ENCODE measurements at regions not wholly inside any gene's neighbourhood (a gene's known extent, or its start where the extent isn't known, plus 50 kb on each side); places are given as distances from the start of the nearest gene placed in this dataset.

DNA sequence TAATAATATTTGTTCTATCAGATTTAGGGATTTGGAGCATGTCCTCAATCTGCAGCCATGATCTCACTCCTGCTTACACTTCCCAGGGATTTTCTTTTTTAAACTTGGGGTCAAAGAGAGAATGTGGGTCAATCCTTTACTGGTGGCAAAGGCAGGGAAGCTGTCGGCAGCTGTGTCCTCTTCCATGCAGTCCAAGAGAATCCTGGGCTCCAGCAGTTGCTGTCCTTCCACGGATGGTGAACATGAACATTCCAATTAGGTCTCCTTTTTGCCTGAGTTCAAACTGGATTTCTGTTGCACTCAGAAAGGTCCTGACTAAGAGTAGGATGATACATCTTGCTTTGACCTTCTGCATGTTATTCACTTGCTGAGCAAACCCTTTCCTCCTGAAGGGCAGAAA is 73.9 kb downstream of the ARL6IP4 start:
- no peak overlapping the region for H3K4me3 ChIP-seq (replicated peaks; ENCODE audit: insufficient read depth, low read length)
- TF ChIP-seq POLR2AphosphoS5 (IDR thresholded peaks at IDR 0.05; ENCODE audit: low read depth) = no peak
- TF ChIP-seq SPI1 (IDR thresholded peaks at IDR 0.05; ENCODE audit: borderline replicate concordance, low read depth) = no peak
- TF ChIP-seq, protein P1, sequence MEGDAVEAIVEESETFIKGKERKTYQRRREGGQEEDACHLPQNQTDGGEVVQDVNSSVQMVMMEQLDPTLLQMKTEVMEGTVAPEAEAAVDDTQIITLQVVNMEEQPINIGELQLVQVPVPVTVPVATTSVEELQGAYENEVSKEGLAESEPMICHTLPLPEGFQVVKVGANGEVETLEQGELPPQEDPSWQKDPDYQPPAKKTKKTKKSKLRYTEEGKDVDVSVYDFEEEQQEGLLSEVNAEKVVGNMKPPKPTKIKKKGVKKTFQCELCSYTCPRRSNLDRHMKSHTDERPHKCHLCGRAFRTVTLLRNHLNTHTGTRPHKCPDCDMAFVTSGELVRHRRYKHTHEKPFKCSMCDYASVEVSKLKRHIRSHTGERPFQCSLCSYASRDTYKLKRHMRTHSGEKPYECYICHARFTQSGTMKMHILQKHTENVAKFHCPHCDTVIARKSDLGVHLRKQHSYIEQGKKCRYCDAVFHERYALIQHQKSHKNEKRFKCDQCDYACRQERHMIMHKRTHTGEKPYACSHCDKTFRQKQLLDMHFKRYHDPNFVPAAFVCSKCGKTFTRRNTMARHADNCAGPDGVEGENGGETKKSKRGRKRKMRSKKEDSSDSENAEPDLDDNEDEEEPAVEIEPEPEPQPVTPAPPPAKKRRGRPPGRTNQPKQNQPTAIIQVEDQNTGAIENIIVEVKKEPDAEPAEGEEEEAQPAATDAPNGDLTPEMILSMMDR (IDR thresholded peaks at IDR 0.05; ENCODE audit: insufficient read depth, low read length) = no peak
- TF ChIP-seq, protein P2, sequence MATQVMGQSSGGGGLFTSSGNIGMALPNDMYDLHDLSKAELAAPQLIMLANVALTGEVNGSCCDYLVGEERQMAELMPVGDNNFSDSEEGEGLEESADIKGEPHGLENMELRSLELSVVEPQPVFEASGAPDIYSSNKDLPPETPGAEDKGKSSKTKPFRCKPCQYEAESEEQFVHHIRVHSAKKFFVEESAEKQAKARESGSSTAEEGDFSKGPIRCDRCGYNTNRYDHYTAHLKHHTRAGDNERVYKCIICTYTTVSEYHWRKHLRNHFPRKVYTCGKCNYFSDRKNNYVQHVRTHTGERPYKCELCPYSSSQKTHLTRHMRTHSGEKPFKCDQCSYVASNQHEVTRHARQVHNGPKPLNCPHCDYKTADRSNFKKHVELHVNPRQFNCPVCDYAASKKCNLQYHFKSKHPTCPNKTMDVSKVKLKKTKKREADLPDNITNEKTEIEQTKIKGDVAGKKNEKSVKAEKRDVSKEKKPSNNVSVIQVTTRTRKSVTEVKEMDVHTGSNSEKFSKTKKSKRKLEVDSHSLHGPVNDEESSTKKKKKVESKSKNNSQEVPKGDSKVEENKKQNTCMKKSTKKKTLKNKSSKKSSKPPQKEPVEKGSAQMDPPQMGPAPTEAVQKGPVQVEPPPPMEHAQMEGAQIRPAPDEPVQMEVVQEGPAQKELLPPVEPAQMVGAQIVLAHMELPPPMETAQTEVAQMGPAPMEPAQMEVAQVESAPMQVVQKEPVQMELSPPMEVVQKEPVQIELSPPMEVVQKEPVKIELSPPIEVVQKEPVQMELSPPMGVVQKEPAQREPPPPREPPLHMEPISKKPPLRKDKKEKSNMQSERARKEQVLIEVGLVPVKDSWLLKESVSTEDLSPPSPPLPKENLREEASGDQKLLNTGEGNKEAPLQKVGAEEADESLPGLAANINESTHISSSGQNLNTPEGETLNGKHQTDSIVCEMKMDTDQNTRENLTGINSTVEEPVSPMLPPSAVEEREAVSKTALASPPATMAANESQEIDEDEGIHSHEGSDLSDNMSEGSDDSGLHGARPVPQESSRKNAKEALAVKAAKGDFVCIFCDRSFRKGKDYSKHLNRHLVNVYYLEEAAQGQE (IDR thresholded peaks at IDR 0.05; ENCODE audit: insufficient replicate concordance, low read depth) = no peak
- H3K27me3 ChIP-seq (ENCODE audit: insufficient read depth, poor library complexity, severe bottlenecking) = no peaks in the 10 kb centered on the region
- H3K27ac ChIP-seq (replicated peaks) = no peak overlapping the region
- DNase-seq (ENCODE audit: low read depth in 1 of 2, low spot score in 1 of 2) = no peak

DNA sequence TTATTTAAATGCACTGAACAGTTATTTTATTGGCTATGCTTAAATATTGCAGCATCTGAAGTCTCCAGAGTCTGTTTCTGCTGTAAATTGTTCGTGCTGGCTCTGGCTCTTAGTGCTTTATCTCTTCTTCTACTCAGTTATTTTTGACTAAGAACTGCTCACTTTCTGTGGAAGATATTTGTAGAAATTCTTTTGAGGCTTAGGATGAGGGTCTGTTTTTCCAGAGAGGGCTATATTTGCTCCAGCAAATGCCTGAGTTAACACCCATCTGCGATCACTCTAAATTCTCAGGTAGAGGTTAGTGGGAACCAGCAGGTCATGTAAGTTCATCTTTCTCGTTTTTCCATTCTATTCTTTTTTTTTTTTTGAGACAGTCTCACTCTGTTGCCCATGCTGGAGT is 71.1 kb downstream of the ARL6IP4 start:
- DNase-seq (ENCODE audit: low read depth in 1 of 2, low spot score in 1 of 2) = no peak
- H3K27ac ChIP-seq (replicated peaks) = no peak overlapping the region
- H3K4me3 ChIP-seq (replicated peaks; ENCODE audit: insufficient read depth, low read length) = no peak overlapping the region
- TF ChIP-seq, protein P2 (IDR thresholded peaks at IDR 0.05; ENCODE audit: insufficient replicate concordance, low read depth) = no peak
- TF ChIP-seq, protein P1 (IDR thresholded peaks at IDR 0.05; ENCODE audit: insufficient read depth, low read length) = no peak
- TF ChIP-seq GABPA (IDR thresholded peaks at IDR 0.05; ENCODE audit: low read depth) (no peak), SPI1 (IDR thresholded peaks at IDR 0.05; ENCODE audit: borderline replicate concordance, low read depth) (no peak), POLR2AphosphoS5 (IDR thresholded peaks at IDR 0.05; ENCODE audit: low read depth) (no peak)
- no peaks in the 10 kb centered on the region for H3K27me3 ChIP-seq (ENCODE audit: insufficient read depth, poor library complexity, severe bottlenecking)

DNA sequence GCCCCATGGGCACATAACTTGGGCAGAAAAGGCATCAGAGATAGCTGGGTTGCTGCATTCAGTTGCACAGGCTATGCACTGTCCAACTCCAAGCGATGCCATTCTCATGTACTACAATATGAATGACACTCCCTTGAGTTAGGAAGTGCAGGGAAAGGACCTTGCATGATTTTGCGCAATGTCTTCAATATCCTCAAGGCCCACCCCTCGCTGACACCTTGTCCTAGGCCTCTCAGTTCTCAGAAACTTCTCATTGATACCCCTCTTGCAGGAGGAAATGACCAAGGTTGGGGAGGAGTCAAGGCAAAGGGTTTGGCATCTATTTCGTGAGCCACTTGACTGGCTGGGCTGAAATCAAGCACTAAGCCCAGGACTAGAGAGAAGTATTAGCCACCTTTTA is 70.4 kb downstream of the ARL6IP4 start:
- no peaks in the 10 kb centered on the region for H3K27me3 ChIP-seq (ENCODE audit: insufficient read depth, poor library complexity, severe bottlenecking)
- DNase-seq (ENCODE audit: low read depth in 1 of 2, low spot score in 1 of 2) = no peak
- TF ChIP-seq SPI1 (IDR thresholded peaks at IDR 0.05; ENCODE audit: borderline replicate concordance, low read depth) = no peak
- TF ChIP-seq GABPA (IDR thresholded peaks at IDR 0.05; ENCODE audit: low read depth) = no peak
- no peak for TF ChIP-seq POLR2AphosphoS5 (IDR thresholded peaks at IDR 0.05; ENCODE audit: low read depth)
- TF ChIP-seq, protein P2 (IDR thresholded peaks at IDR 0.05; ENCODE audit: insufficient replicate concordance, low read depth) = no peak
- TF ChIP-seq, protein P1 (IDR thresholded peaks at IDR 0.05; ENCODE audit: insufficient read depth, low read length) = no peak

More for the DNA sequence above, 70.4 kb downstream of the ARL6IP4 start:
- no peak overlapping the region for H3K27ac ChIP-seq (replicated peaks)
- H3K4me3 ChIP-seq (replicated peaks; ENCODE audit: insufficient read depth, low read length) = no peak overlapping the region

Measured in HL-60 (cell line).